Panc1 (cell line): ENCODE measurements at regions not wholly inside any gene's neighbourhood (a gene's known extent, or its start where the extent isn't known, plus 50 kb on each side); places are given as distances from the start of the nearest gene placed in this dataset.

Source experiments
- ATAC-seq: fragments of 200-7000 bp; cut with Tn5 transposase; 2 replicates; pipeline ENCODE4 v1.9.1; 2020; ENCODE audit warnings: mild to moderate bottlenecking, moderate library complexity
- BruUV-seq: library from RNA; stranded (reverse); fragments of 400-500 nt; replicated peaks from 2 replicates; lab custom pipeline; 2021; lab: Mats Ljungman, UMichigan
- CTCF ChIA-PET: fragments of 300-600 bp; sonication (Branson Sonifier 250); formaldehyde crosslinking; loops from one replicate; lab custom pipeline; 2022; ENCODE audit warnings: antibody characterized with exemption; lab: Charles Lee
- POLR2A ChIA-PET: fragments of 300-600 bp; sonication (Branson Sonifier 250); formaldehyde crosslinking; loops from one replicate; lab custom pipeline; 2022; ENCODE audit warnings: antibody characterized with exemption; lab: Charles Lee
- DNase-seq: peaks from one replicate; pipeline ENCODE4 v3.0.0-alpha.2; 2010; ENCODE audit warnings: low read depth, low spot score
- H3K27ac ChIP-seq: 2 replicates; pipeline ENCODE4 v1.5.1; 2011; ENCODE audit warnings: mild to moderate bottlenecking, low read length, inconsistent platforms
- H3K27me3 ChIP-seq: fragments of 200-500 bp; sonication (Bioruptor generic); 2 replicates; pipeline ENCODE4 v1.6.0; 2014; ENCODE audit warnings: low read length, inconsistent platforms; ENCODE audit not compliant: control insufficient read depth, insufficient read depth
- H3K36me3 ChIP-seq: fragments of 200-500 bp; sonication (Bioruptor generic); 2 replicates; pipeline ENCODE4 v1.5.1; 2014; ENCODE audit warnings: inconsistent platforms, mild to moderate bottlenecking, low read length, moderate library complexity; ENCODE audit not compliant: control insufficient read depth, insufficient read depth
- H3K4me1 ChIP-seq: 2 replicates; pipeline ENCODE4 v1.5.1; 2011; ENCODE audit warnings: inconsistent platforms, mild to moderate bottlenecking, low read length, moderate library complexity; ENCODE audit not compliant: control insufficient read depth, insufficient read depth
- H3K4me3 ChIP-seq, 2 experiments: 2 replicates each; pipeline ENCODE4 v1.5.1; 2011 to 2012; ENCODE audit warnings: low read depth in 2 of 2, low read length in 2 of 2, mild to moderate bottlenecking in 2 of 2, inconsistent platforms in 1 of 2, moderate library complexity in 1 of 2
- H3K9me3 ChIP-seq: fragments of 200-500 bp; sonication (Bioruptor generic); 2 replicates; pipeline ENCODE4 v1.5.1; 2014; ENCODE audit warnings: low read depth, mild to moderate bottlenecking, inconsistent platforms, low read length, moderate library complexity; ENCODE audit not compliant: control insufficient read depth, insufficient read depth
- CTCF ChIP-seq: fragments of 450-650 bp; IDR thresholded peaks from 2 replicates; pipeline ENCODE4 v1.5.1; 2017; ENCODE audit warnings: mild to moderate bottlenecking
- POLR2AphosphoS5 ChIP-seq: IDR thresholded peaks from 2 replicates; pipeline ENCODE4 v1.6.1; 2012; ENCODE audit warnings: mild to moderate bottlenecking, low read depth, low read length, moderate library complexity
- REST ChIP-seq, 2 experiments: IDR thresholded peaks; 2 replicates each; pipeline ENCODE4 v1.6.1; 2011 to 2012; ENCODE audit warnings: low read depth in 2 of 2, control low read depth in 1 of 2, low read length in 1 of 2, mild to moderate bottlenecking in 1 of 2, moderate library complexity in 1 of 2; ENCODE audit not compliant: insufficient read depth in 1 of 2
- SIN3A ChIP-seq: IDR thresholded peaks from 2 replicates; pipeline ENCODE4 v1.6.1; 2012; ENCODE audit warnings: low read depth, mild to moderate bottlenecking, low read length, moderate library complexity, borderline replicate concordance; ENCODE audit not compliant: insufficient read depth
- TCF7L2 ChIP-seq: IDR thresholded peaks from 2 replicates; pipeline ENCODE4 v1.6.1; 2011; ENCODE audit warnings: mild to moderate bottlenecking, low read depth, low read length, inconsistent platforms
- in situ Hi-C: cut with HindIII; loops from 2 replicates; pipeline ENCODE4 v1.10.0; 2016; ENCODE audit warnings: low sequenced_read_pairs, low pct_unique_long_range_greater_than_20kb
- intact Hi-C: fragments of 100-400 bp; cut with micrococcal nuclease; formaldehyde crosslinking; loops from one replicate; pipeline ENCODE4 v1.10.0; 2022; ENCODE audit not compliant: unreplicated experiment

- intact Hi-C loops (no loop called here), in situ Hi-C loops (no loop called here)
- Histone ChIP-seq H3K4me1 (no peaks in the 10 kb centered on the region; the same call in 1 of the 2 replicates), H3K9me3 (no peaks in the 10 kb centered on the region), H3K27me3 (no peaks in the 10 kb centered on the region), H3K27ac (no peak overlapping the region), H3K4me3 (no peak overlapping the region), H3K36me3 (no peaks in the 10 kb centered on the region)
- DNase-seq: no peak
- CTCF ChIA-PET: no interaction called here
- ATAC-seq: no peak
- POLR2A ChIA-PET: no interaction called here
- TF ChIP-seq CTCF (no peak), TCF7L2 (no peak), SIN3A (no peak), POLR2AphosphoS5 (no peak), REST (IDR thresholded peaks at IDR 0.05; ENCODE audit: insufficient read depth in 1 of 2, low read depth in 2 of 2, low read length in 1 of 2) (no peak)
- no TSS peak for BruUV-seq
Observed at GRCh38 chr17:69762766-69763165, 312.3 kb upstream of the KCNJ16 start.

GRCh38 chr17:69763503-69763902, 311.5 kb upstream of the KCNJ16 start:
- Histone ChIP-seq H3K4me3 (no peak overlapping the region), H3K27me3 (no peaks in the 10 kb centered on the region), H3K36me3 (no peaks in the 10 kb centered on the region), H3K9me3 (no peaks in the 10 kb centered on the region), H3K27ac (no peak overlapping the region), H3K4me1 (no peaks in the 10 kb centered on the region; the same call in 1 of the 2 replicates)
- ATAC-seq (no peak), DNase-seq (no peak)
- BruUV-seq: no TSS peak
- intact Hi-C loops (no loop called here), in situ Hi-C loops (no loop called here)
- CTCF ChIA-PET: no interaction called here
- TF ChIP-seq REST (IDR thresholded peaks at IDR 0.05; ENCODE audit: insufficient read depth in 1 of 2, low read depth in 2 of 2, low read length in 1 of 2) (peak; percentile 54 to 60; a peak in 2 of 4 replicates), CTCF (no peak), SIN3A (no peak), POLR2AphosphoS5 (no peak), TCF7L2 (no peak)
- POLR2A ChIA-PET: no interaction called here
